HG03097 (cell line): ENCODE measurements at regions not wholly inside any gene's neighbourhood (a gene's known extent, or its start where the extent isn't known, plus 50 kb on each side); places are given as distances from the start of the nearest gene placed in this dataset.

Experiments
- ATAC-seq: cut with Tn5 transposase; IDR thresholded peaks from one replicate; pipeline ENCODE4 v1.9.1; 2021; ENCODE audit not compliant: unreplicated experiment, low FRiP score

DNA sequence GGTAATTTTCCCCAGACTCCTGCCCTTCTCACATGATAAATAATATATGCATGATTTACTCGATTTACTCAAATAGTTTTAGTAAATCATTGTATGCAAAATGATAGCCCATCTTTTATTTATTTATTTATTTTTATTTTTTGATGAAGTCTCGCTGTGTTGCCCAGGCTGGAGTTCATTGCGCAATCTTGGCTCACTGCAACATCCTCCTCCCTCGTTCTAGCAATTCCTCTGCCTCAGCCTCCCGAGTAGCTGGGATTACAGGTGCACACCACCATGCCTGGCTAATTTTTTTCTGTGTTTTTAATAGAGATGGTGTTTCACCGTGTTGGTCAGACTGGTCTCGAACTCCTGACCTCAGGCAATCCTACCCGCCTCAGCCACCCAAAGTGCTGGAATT lies 343.8 kb upstream of the PLSCR5 start:
- no peak for ATAC-seq

DNA sequence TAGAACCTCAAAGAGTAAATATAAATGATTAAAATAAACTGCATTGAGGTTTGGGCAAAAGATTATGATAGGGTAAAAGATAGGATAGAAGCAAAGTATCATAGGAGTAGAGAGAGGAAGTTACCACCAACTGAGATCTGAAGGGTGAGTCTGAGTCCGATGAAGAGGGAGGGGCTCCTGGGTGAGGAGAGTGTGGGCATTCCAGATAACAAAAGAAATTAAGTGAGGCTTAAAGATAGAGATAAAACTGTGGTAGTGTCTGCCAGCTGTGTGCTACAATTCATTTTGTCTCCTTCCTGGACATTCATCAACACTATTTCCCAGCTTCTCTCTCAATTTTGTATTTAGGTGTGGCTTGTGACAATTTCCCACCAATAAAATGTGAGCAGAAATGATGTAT lies 343.0 kb upstream of the PLSCR5 start:
- ATAC-seq = no peak

DNA sequence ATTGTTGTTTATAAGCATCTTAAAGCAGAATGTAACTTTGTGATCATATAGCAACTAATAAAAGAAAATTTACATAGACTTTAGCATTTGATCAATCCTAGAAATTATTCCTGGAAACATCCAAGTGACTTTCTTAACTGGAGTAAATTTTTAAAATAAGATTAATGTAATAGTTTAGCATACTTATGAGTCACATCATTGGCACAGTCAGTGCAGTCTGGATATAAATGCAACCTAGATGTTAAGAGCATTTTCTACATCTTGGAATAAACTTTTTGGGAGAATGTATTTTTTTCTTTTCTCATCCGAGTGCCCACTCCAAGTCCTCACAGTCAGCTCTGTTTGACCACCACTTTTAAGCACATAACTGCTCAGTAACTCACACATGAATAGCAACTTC lies 324.6 kb upstream of the PLSCR5 start:
- no peak for ATAC-seq

DNA sequence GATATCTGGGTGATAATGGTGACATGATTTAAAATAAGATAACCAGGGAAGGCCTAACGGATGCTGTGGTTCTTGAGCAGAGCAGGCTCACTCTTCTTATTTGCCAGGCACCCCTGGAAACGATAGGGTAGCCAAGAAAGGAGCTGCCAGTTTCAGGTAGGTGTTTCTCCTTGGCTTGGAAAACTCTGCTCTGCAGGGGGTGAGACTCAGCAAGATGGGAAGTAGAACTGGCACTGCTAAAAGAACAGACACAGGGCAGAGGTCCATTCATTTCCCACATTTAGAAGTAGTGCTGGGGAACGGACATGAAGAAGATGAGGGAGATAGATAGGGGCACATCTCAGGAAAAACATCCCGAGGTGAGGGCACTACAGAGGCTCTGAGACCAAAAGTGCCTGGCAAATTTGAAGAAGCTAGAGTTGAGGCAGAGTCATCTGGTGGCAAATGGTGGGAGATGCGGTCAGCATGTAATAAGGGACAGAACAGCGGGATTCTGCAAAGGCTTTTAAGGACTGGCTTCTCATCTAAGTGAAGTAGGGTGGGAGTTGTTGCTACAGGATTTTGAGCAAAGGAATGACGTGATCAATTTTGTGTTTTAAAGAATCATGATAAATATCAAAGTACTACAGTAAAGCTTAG lies 323.4 kb upstream of the PLSCR5 start:
- ATAC-seq = no peak

DNA sequence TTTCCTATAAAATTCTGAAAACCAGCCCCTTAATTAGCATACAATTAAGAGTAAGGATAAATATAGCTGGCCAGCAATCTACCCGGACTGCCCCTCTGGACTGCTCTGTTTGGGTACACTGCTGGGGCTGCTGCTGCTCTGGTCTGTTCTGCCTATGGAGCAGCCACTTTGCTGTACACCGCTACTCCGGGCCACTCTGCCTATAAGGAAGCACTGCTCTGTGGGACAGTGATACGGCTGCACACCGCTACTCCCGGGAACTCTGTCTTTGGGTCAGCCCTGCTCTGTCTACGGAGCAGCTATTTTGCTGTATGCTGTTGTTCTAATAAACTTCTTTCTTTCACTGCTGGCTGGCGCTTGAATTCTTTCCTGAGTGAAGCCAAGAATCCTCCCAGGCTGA lies 316.5 kb upstream of the PLSCR5 start:
- ATAC-seq = no peak

DNA sequence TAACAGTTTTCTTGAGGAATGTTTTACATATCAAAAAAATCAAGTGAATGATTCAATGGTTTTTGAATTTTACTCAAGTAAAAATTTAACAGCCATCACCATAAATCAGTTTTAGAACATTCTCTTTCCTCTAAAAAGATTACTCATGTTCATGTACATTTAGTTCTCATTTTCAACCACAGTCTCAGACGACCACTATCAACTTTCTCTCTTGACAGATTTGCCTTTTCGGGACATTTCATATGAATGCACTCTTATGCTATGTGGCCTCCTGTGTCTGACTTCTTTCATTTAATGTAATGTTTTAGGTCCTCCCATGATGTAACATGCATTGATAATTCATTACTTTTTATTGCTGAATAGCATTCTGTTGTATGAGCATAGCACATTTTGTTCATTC lies 309.3 kb upstream of the PLSCR5 start:
- no peak for ATAC-seq

DNA sequence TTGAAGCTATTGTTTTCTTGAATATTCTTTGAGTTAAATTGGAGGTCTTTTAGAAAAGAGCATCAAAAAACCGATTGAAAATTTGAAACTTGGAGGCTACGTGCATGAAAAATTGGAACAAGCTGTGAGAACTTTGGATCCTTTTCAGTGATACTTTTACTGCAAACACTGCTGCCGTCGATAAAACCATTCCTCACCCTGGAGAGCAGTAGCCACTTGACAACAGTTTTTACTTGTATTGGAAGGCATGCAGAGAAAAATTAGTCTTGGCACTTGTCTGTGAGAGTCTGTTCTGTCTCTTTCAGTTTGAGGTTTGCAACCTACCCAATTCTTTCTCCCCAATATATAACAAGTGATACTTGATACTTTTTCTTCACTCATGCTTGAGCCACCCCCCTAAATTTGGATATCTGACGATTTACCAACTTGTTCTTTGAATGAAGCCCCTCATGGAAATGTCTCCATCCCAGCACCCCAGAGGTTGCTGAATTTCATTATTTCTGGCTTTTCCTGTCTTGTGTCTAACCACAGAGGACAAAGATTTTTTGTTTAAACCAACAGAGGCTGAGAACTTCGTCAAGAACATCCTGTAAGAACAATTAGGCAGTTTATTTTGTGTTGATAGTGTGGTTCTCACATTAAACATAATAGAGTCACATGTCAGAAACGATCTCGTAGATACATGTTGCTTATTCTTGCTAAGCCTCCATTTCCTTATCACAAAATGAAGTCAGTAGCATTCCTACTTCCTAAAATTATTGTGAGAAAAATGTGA lies 307.3 kb upstream of the PLSCR5 start:
- ATAC-seq = no peak

DNA sequence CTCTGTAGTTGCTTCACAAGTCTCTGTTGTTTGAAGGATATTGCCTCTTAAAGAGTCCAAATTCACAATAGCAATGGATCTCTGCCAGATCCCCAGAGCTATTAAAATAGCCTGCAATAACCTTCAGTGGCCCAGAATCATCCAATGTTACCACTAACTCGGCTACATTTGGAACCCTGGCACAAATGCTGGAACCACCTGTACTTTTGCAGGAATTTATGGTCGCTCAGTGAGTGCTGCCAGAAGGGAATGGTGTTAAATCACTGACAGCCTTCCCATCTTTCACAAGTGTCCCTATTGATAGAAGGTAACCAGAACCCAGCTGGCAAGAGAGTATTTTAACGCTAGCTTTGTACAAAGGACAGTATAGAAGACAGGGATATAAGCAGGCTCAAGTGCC lies 298.8 kb upstream of the PLSCR5 start:
- no peak for ATAC-seq

DNA sequence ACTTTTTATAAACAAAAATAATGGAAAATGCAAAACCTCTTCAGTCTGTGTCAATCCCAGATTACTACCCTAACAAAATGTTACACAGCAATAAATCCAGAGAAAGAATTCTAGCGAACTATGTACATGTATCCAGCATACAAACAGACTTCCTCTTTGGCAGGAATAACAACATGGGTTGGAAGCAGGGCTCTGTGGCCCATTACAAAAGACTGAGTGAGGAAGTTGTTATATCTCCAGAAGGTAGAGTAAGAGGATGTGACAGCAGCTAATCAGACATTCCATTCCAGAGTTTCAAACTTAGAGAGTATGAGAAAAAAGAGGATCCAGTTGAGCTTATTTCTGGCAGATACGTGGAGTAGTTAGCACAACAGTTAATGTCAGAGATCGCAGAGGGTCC lies 294.0 kb upstream of the PLSCR5 start:
- no peak for ATAC-seq

DNA sequence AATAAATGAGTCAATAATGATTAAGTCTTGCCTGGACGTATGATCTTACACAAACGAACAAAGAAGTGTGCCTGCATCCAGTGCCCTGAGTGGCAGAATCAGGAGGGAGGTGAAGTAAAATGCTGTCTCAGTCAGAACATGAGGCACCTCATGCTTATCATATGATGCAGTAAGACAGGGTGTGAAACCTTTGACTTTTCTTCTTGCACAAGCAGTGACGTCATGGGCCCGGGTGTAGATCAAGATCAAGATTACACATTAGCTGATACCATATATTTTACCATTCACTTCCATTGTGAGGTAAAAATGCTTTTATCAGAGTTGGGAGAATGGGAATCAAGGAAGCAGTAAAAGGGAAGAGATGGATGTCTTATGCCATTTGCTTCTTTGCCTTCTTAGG lies 291.6 kb upstream of the PLSCR5 start:
- ATAC-seq = no peak

DNA sequence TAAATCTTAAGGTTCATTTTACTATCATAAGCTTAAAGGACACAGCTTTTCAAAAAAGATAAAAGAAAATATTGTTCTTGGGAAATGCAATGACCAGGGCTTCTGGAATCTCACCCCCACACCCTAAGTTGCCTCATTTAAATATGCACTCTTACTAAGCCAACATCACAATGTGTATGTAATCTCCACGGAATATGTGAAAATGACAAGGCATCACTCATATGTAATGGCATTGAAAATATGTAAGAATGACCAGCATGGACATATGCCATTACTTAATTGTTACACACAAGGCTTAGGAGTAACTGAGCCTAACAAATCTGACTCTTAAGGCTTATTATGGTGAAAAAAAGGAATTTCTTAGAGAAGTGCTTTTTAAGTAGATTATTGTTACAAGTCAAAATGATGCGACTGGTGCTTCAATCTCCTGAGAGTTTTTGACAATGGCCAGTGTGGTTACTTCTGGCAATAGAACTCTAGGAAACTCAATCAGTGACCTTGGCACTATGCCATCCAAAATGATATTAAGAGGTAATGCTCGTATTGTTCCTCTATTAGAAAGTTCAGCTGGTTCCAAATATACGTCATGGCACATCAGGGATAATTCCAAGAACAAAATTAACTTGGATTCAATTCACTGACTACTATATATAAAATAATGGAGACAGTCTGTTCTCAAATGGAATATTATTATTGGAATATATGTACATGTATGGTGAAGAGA lies 290.0 kb upstream of the PLSCR5 start:
- ATAC-seq = no peak

DNA sequence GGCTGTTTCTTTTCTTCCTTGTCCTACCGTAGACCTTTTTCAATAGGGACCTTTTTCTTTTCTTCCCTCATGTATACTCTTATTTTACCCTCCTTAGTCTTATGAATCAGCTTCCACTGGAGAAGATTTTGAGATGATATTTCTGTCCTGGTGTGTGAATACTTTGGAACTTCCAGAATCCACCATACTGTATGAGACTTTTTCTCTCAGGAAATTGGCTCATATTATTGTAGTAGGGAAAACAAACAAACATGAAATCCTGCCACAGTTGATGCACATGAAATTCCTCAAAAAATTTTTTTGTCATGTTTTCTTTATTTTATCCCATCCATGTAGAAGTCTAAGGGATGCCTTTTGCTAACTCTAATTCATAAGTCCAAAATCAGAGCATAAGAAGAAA lies 289.3 kb upstream of the PLSCR5 start:
- no peak for ATAC-seq

DNA sequence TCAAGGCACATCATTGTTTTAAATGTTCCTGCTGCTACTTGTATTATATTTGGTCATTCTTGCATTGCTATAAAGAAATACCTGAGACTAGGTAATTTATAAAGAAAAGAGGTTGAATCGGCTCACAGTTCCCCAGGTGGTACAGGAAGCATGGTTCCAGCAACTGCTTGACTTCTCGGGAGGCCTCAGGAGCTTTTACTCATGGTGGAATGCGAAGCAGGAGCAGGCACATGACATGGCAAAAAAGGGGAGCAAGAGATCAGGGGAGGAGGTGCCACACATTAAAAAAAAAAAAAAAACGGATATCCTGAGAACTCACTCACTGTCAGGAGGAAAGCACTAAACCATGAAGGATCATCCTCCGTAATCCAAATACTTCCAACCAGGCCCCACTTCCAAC lies 286.9 kb upstream of the PLSCR5 start:
- no peak for ATAC-seq

DNA sequence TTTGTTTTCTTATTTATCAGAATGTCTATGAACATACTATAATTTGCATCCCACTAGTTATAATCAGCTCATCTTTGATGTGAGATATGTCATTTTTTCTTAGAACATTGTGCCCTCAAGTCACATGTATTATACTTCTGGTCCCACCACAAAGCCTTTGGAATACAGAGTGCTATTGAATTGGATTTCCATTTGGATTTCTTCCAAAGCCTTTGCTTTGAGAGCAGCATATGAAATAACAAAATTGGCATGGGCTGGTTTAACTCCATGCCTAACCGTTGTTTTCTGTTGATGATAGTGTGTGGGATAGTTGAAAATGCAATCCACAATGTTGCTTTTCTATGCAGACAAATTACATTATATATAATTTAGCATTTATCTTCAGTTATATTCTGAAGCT lies 284.5 kb upstream of the PLSCR5 start:
- ATAC-seq = no peak

DNA sequence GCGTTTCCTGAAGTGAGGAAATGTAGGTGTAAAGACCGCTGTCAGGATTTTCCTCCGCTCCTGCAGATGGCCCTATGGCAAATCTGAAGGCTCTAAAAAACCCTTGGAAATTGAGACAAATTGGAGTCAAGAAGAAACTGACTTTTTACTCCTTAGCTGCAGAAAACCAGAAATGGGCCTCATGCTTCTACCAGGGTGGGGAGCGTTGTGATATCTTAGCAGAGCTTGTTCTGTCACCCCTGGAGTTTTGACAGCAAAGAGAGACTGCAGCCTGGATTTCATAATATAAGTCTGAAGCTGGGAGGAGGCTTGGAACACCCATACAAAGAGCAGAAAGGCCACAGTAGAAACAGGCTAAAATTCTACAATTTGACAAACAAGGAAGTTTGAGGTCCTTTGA lies 283.0 kb upstream of the PLSCR5 start:
- no peak for ATAC-seq

DNA sequence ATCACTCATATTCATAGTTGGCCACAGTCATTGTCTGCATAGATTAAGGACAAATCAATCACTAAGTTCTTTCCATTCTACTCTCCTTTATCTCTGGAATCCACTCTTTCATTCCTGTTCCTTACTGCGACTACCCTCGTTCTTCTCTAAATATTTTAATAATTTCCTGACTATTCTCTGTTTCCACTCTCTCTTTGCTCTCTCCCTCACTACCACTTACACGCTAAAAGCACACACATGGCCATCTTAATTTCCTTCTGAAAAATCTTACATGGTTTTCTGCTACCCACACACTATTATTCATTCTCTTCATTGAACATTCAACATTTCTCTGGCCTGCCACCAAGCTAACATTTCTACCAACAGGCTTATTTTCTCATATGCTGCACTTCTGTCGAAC lies 279.6 kb upstream of the PLSCR5 start:
- no peak for ATAC-seq

DNA sequence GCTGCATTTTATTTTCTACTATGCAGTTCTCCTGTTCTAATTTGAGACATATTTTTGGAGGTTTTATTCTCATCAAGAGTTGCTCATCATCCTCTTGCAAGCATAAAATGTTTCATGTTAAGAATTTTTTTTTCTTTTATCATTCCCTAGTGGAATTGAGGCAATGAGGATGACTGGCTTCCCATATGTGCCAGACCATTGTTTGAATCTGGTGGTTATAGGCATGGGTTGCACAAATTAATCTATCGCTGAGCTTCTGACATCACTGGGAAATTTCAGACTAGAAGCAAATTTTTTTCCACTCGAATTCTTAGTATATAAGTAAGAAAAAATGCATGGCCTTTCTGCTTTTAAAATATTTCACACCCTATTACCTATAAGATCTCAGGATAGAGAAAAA lies 279.1 kb upstream of the PLSCR5 start:
- no peak for ATAC-seq

DNA sequence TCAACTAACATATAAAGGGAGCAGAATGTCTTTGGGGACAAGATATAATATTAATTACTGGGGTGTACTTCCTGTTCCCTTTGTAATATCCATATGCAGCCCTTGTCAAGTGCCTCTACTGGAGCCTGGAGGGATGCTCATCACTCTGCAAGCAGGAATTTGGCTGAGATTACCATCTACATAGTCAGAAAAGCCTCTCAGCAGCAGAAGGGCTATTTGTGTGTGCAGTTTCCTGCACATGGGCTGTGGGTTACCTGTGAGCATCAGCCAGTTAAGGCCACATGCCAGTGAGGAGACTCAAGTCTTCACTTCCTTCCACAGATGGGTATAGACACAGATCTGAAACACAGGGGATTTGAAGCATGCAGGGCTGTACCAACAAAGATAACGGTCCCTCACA lies 278.1 kb upstream of the PLSCR5 start:
- no peak for ATAC-seq

DNA sequence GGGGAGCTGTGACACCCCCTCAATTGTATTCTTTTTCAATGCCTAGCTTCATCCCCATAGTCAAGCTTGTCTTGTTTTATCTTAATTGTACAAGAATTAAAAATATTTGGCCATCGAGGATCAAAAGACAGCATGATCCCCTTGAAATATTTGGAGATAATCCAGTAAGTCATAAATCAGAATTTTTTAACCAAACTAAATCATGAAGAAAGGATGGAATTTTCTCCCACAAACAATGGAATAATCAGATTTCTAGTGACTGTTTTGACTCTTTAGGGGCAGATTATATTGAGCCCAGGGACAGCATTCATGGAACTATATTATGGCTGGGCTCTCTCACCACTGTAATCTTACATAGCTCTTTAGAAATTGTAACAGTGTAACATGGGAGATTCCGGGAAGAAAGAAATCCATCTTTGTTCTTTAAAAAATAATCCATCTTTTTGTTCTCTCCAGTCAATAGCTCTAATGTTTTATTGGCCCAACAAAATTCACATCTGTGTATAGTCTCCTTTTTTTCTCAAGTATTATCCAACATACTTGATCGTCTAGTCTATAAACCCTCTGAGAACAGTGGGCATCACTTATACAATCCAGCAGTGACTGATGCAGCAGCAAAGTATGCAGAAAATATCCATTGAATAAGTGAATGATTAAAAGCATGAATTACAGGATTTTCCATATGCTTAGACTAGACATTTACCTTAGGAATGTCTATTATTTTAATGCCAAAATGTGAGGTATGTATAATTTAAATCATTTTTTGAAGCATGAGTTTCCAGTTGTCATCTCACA lies 277.0 kb upstream of the PLSCR5 start:
- no peak for ATAC-seq

DNA sequence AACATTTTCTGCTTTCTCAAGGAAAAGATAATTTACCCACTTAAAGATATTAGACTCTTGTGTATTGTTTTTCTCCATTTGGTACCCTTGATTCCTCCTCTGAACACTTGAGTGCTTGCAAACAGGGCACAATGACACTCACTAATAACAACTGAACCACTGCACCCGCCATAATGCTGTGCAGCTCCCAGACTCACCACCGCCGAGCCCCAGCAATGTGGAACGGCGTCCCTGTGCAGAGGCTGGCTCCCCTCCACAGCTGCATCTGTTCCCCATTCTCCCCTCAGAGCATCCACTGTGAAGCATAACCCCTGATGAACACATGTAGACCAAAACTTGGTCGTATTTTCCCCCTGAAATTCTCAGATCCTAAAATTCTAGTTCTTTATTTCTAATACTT lies 276.2 kb upstream of the PLSCR5 start:
- ATAC-seq = no peak

DNA sequence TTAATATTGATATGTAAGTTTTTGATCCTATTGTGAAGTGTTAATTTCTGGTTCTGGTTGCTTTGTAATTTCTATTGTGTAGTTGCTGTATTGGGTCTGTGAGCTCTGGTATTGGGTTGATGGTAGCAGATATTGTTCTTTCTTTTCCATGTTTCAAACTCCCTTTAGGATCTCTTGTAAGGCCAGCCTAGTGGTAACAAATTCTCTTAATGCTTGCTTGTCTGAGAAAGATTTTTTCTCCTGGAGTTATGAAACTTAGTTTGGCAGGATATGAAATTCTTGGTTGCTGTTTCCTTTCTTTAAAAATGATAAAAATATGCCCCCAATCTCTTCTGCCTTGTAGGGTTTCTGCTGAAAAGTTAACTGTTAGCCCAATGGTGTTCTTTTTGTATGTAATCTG lies 268.6 kb upstream of the PLSCR5 start:
- ATAC-seq = no peak
